ENCODE measurements at regions not wholly inside any gene's neighbourhood (a gene's known extent, or its start where the extent isn't known, plus 50 kb on each side); places are given as distances from the start of the nearest gene placed in this dataset.
"Not testable (repeated sequence)": the region's sequence is repeated elsewhere in the genome, so short reads cannot be mapped to it uniquely, and the experiment has no call there.

DNA sequence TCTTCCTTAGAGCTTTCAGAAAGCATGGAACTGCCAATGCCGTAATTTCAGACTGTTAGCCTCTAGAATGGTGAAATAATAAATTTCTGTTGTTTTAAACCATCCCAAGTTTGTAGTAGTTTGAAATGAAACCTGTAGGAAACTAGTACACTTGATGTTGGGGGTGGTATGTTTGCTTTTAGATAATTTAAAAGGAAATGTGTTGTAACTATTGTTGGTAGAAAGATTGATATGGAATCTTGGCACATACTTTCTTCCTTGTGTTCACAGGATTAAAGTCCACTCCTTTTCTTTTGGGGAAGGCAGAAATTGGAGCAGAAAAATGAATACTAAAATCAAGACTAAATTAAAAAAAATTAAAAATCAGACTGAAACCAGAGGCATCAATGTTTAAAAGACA lies 66.0 kb upstream of the ARRDC3 start:
- CTCF ChIA-PET, result interaction anchor here (1.3 kb wide), 1 partner anchor 28 kb away, joined by 3 read pairs; no protein-coding TSS in a partner anchor
- TF ChIP-seq, protein P1, sequence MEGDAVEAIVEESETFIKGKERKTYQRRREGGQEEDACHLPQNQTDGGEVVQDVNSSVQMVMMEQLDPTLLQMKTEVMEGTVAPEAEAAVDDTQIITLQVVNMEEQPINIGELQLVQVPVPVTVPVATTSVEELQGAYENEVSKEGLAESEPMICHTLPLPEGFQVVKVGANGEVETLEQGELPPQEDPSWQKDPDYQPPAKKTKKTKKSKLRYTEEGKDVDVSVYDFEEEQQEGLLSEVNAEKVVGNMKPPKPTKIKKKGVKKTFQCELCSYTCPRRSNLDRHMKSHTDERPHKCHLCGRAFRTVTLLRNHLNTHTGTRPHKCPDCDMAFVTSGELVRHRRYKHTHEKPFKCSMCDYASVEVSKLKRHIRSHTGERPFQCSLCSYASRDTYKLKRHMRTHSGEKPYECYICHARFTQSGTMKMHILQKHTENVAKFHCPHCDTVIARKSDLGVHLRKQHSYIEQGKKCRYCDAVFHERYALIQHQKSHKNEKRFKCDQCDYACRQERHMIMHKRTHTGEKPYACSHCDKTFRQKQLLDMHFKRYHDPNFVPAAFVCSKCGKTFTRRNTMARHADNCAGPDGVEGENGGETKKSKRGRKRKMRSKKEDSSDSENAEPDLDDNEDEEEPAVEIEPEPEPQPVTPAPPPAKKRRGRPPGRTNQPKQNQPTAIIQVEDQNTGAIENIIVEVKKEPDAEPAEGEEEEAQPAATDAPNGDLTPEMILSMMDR (IDR thresholded peaks at IDR 0.05; ENCODE audit: control extremely low read depth, extremely low read depth, low read depth, missing control alignments), result no peak
- no peak for DNase-seq (ENCODE audit: extremely low spot score)
- POLR2A ChIA-PET, result no interaction called here

DNA sequence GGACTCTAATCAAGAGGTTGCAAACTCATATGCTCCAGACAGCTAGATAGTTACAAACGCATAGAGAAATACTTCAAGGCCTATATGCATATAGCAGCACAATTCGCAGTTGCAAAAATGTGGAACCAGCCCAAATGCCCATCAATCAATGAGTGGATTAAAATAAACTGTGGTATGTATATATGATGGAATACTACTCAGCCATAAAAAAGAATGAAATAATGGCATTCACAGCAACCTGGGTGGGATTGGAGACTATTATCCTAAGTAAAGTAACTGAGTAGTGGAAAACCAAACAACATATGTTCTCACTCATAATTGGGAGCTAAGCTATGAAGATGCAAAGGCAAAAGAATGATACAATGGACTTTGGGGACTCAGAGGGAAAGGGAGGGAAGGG lies 65.0 kb upstream of the ARRDC3 start:
- POLR2A ChIA-PET; DNase-seq (ENCODE audit: extremely low spot score): not testable (repeated sequence)
- CTCF ChIA-PET, result interaction anchor here (0.8 to 1.3 kb wide), 2 partner anchors 27 to 29 kb away, joined by 3 read pairs; no protein-coding TSS in a partner anchor

DNA sequence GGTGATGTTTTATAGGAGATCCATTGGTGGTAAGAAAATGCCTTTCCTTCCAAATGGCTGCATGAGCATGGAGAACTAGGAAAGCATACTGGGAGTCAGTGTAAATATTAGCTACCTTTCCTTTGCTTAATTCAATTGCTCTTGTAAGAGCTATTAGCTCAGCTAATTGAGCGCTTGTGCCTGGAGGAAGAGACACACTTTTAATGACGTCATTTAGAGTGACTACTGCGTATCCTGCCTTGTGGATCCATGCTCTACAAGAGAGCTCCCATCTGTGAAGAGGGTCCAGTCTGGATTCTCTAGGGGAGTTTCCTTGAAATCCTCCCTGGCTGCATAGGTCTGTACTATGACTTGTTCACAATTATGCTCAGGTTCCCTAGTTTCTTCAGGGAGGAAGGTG lies 63.8 kb upstream of the ARRDC3 start:
- CTCF ChIA-PET, result interaction anchor here (1.2 to 1.4 kb wide), 4 partner anchors 16 to 287 kb away, joined by 3 to 4 read pairs (median 4); no protein-coding TSS in a partner anchor
- DNase-seq (ENCODE audit: extremely low spot score); POLR2A ChIA-PET: not testable (repeated sequence)

DNA sequence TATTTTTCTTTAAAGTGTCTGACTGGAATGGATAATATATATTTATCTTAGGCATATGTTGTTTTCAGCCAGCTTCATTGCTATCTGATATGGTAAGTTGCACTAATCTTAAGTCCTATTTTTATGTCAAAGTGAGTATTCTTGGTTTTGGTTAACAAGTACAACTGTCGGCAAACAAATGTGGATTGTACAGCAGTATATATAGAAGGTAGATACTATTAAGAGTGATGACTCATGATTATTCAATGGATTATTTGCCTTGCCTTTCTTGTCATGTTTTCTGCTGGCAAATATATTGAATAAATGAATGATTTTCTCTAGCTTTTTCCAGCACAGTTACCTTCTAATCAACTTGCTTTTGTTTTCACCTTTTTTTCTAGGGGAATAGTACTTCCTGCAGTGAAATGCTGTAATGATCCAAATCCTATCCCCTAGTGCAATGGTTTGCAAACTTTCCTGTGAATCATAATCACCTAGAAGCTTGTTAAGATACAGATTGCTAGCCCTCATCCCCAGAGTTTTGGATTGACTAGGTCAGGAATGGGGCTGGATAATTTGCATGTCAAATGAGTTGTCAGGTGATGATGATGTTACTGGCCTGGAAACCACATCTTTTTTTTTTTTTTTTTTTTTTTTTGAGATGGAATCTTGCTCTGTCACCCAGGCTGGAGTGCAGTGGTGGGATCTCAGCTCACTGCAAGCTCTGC lies 60.8 kb upstream of the ARRDC3 start:
- CTCF ChIA-PET, result interaction anchor here (0.8 kb wide), 1 partner anchor 24 kb away, joined by 3 read pairs; no protein-coding TSS in a partner anchor
- POLR2A ChIA-PET, result no interaction called here
- DNase-seq (ENCODE audit: extremely low spot score), result no peak
- TF ChIP-seq, protein P1 (IDR thresholded peaks at IDR 0.05; ENCODE audit: control extremely low read depth, extremely low read depth, low read depth, missing control alignments), result no peak

DNA sequence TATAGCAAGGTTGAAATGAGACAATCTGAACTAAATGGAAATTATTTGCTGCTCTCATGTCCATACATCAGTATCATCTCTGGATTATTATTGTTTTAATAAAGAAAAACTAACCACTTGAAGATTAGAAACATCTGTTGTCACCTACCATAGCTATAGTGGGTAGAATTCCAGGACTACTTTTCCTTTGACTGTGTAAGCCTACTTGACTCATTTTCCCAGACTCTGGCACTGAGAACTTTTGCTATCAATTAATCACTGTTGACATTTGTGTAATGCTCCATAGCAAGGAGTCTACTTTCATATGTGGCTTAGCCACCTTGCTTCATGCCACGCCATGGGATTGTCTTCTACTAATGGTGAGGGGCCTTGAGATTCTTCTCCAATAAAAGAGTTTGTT lies 59.9 kb upstream of the ARRDC3 start:
- TF ChIP-seq, protein P1 (IDR thresholded peaks at IDR 0.05; ENCODE audit: control extremely low read depth, extremely low read depth, low read depth, missing control alignments), result no peak
- ChIA-PET POLR2A (no interaction called here), CTCF (no interaction called here)
- no peak for DNase-seq (ENCODE audit: extremely low spot score)

DNA sequence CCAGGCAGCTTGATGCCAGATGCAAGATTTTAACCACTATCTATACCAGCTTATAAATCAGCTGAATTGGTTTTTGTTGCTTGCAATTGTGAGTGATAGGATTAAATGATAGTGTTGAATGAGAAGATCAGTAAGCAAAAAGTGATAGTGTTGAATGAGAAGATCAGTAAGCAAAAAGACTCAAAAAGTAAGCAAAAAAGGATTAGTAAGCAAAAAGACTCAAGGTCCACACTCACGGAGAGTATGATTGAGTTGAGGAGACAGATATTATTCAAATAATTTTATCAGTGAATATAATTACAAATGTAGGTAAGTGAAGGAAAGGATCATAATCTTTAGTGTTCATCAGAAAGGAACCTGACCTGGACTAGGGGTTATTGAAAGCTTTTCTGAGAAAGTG lies 58.0 kb upstream of the ARRDC3 start:
- POLR2A ChIA-PET, result no interaction called here
- no peak for DNase-seq (ENCODE audit: extremely low spot score)
- TF ChIP-seq, protein P1 (IDR thresholded peaks at IDR 0.05; ENCODE audit: control extremely low read depth, extremely low read depth, low read depth, missing control alignments), result no peak
- CTCF ChIA-PET, result interaction anchor here (1.0 to 1.6 kb wide), 3 partner anchors 12 to 339 kb away, joined by 3 to 4 read pairs (median 4); no protein-coding TSS in a partner anchor

DNA sequence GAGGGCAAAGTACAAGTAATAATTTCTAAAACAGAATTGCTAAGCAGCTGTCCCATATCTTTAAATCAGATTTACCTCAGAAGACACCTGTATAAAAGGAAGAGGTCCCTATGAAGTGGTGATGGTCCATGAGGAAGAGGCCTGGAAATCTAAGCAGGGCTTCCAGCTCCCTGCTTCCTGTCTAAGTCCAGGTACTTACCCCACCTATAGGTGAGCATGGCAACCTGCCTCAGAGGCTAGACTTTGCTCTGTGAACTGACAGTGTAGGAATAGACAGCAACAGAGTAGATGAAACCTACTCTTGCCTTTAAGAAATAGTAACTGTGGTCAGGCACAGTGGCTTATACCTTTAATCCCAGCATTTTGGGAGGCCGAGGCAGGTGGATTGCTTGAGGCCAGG lies 55.8 kb upstream of the ARRDC3 start:
- TF ChIP-seq, protein P1 (IDR thresholded peaks at IDR 0.05; ENCODE audit: control extremely low read depth, extremely low read depth, low read depth, missing control alignments), result no peak
- DNase-seq (ENCODE audit: extremely low spot score), result no peak
- ChIA-PET CTCF (no interaction called here), POLR2A (no interaction called here)

Measured in GM10248 (cell line).